H9 (cell line): ENCODE measurements at regions not wholly inside any gene's neighbourhood (a gene's known extent, or its start where the extent isn't known, plus 50 kb on each side); places are given as distances from the start of the nearest gene placed in this dataset.

Source experiments
- DNase-seq: peaks from one replicate; pipeline ENCODE4 v3.0.0-alpha.2; 2017
- H2AFZ ChIP-seq: one replicate; pipeline ENCODE4 v1.6.1; 2013; ENCODE audit warnings: mild to moderate bottlenecking, low read length, control low read depth, moderate library complexity
- H2AK5ac ChIP-seq: 2 replicates; pipeline ENCODE4 v1.6.1; 2013; ENCODE audit warnings: low read length, control low read depth, mixed read lengths; ENCODE audit not compliant: insufficient read length
- H2BK120ac ChIP-seq: one replicate; pipeline ENCODE4 v1.6.1; 2013; ENCODE audit warnings: low read depth, mild to moderate bottlenecking, low read length, control low read depth, inconsistent platforms; ENCODE audit not compliant: poor library complexity, severe bottlenecking
- H2BK12ac ChIP-seq: 2 replicates; pipeline ENCODE4 v1.6.1; 2013; ENCODE audit warnings: low read length, control low read depth, mixed read lengths, low read depth; ENCODE audit not compliant: insufficient read length
- H2BK15ac ChIP-seq: 2 replicates; pipeline ENCODE4 v1.6.1; 2013; ENCODE audit warnings: low read depth, low read length, control low read depth
- H2BK20ac ChIP-seq: one replicate; pipeline ENCODE4 v1.6.1; 2013; ENCODE audit warnings: low read depth, mild to moderate bottlenecking, low read length, control low read depth, inconsistent platforms; ENCODE audit not compliant: poor library complexity, severe bottlenecking
- H2BK5ac ChIP-seq: 2 replicates; pipeline ENCODE4 v1.6.1; 2013; ENCODE audit warnings: low read length, control low read depth, mixed read lengths; ENCODE audit not compliant: insufficient read length
- H3K14ac ChIP-seq: 2 replicates; pipeline ENCODE4 v1.6.1; 2013; ENCODE audit warnings: low read length, control low read depth; ENCODE audit not compliant: insufficient read depth
- H3K18ac ChIP-seq: 2 replicates; pipeline ENCODE4 v1.6.1; 2013; ENCODE audit warnings: low read depth, mild to moderate bottlenecking, mixed read lengths, low read length, control low read depth; ENCODE audit not compliant: insufficient read length
- H3K23ac ChIP-seq: 2 replicates; pipeline ENCODE4 v1.6.1; 2013; ENCODE audit warnings: low read length, control low read depth, mixed read lengths, low read depth; ENCODE audit not compliant: insufficient read length
- H3K23me2 ChIP-seq: 2 replicates; pipeline ENCODE4 v1.6.1; 2013; ENCODE audit warnings: low read depth, mild to moderate bottlenecking, mixed read lengths, low read length, control low read depth; ENCODE audit not compliant: insufficient read length, poor library complexity, severe bottlenecking
- H3K27ac ChIP-seq: 2 replicates; pipeline ENCODE4 v1.5.1; 2013; ENCODE audit warnings: low read length, control low read depth, mixed read lengths, low read depth; ENCODE audit not compliant: insufficient read length
- H3K27me3 ChIP-seq: 2 replicates; pipeline ENCODE4 v1.6.1; 2013; ENCODE audit warnings: low read length, control low read depth, inconsistent platforms; ENCODE audit not compliant: insufficient read depth
- H3K4ac ChIP-seq: 2 replicates; pipeline ENCODE4 v1.6.1; 2013; ENCODE audit warnings: low read depth, mild to moderate bottlenecking, control low read depth, inconsistent platforms, low read length, moderate library complexity
- H3K4me1 ChIP-seq: 2 replicates; pipeline ENCODE4 v1.6.1; 2013; ENCODE audit warnings: low read length, control low read depth, inconsistent platforms; ENCODE audit not compliant: insufficient read depth
- H3K4me2 ChIP-seq: 2 replicates; pipeline ENCODE4 v1.6.1; 2013; ENCODE audit warnings: low read length, control low read depth, mixed read lengths; ENCODE audit not compliant: insufficient read length, insufficient read depth
- H3K56ac ChIP-seq: 2 replicates; pipeline ENCODE4 v1.6.1; 2013; ENCODE audit warnings: low read depth, mild to moderate bottlenecking, mixed read lengths, low read length, control low read depth; ENCODE audit not compliant: insufficient read length
- H3K79me1 ChIP-seq: 2 replicates; pipeline ENCODE4 v1.6.1; 2013; ENCODE audit warnings: low read depth, mild to moderate bottlenecking, moderate library complexity, low read length, control low read depth, inconsistent platforms; ENCODE audit not compliant: insufficient read depth, poor library complexity, severe bottlenecking
- H3K79me2 ChIP-seq: 2 replicates; pipeline ENCODE4 v1.6.1; 2013; ENCODE audit warnings: low read length, control low read depth, inconsistent platforms; ENCODE audit not compliant: insufficient read depth
- H3K9ac ChIP-seq: 2 replicates; pipeline ENCODE4 v1.6.1; 2013; ENCODE audit warnings: low read length, control low read depth, mixed read lengths; ENCODE audit not compliant: insufficient read length; ENCODE audit errors: extremely low read depth
- H3K9me3 ChIP-seq: one replicate; pipeline ENCODE4 v1.6.1; 2013; ENCODE audit warnings: low read depth, low read length, inconsistent platforms; ENCODE audit not compliant: control insufficient read depth
- H3T11ph ChIP-seq: one replicate; pipeline ENCODE4 v1.6.1; 2013; ENCODE audit warnings: mild to moderate bottlenecking, low read length, control low read depth, inconsistent platforms
- H4K20me1 ChIP-seq: one replicate; pipeline ENCODE4 v1.6.1; 2013; ENCODE audit not compliant: control insufficient read depth, insufficient read length, insufficient read depth
- H4K5ac ChIP-seq: 2 replicates; pipeline ENCODE4 v1.6.1; 2013; ENCODE audit warnings: low read depth, mild to moderate bottlenecking, mixed read lengths, low read length, control low read depth; ENCODE audit not compliant: insufficient read length
- H4K8ac ChIP-seq: replicated peaks from 2 replicates; pipeline ENCODE4 v1.6.1; 2013; ENCODE audit warnings: low read length, control low read depth, mixed read lengths, low read depth; ENCODE audit not compliant: insufficient read length
- H4K91ac ChIP-seq: 2 replicates; pipeline ENCODE4 v1.6.1; 2013; ENCODE audit warnings: low read depth, mild to moderate bottlenecking, moderate library complexity, mixed read lengths, low read length, control low read depth; ENCODE audit not compliant: insufficient read length
- H3K27ac Mint-ChIP-seq, 3 experiments: 2 replicates in 2 of 3; 3 replicates in 1 of 3; pipeline ENCODE4 v1.8.0; 2020 to 2021; ENCODE audit warnings: mixed read lengths in 3 of 3, mild to moderate bottlenecking in 1 of 3, moderate library complexity in 1 of 3
- H3K27me3 Mint-ChIP-seq: 2 replicates; pipeline ENCODE4 v1.8.0; 2021; ENCODE audit warnings: low read depth, mild to moderate bottlenecking, moderate library complexity, mixed read lengths
- H3K36me3 Mint-ChIP-seq, 3 experiments: 2 replicates in 2 of 3; 3 replicates in 1 of 3; pipeline ENCODE4 v1.8.0; 2020 to 2021; ENCODE audit warnings: low read depth in 3 of 3, mixed read lengths in 3 of 3; ENCODE audit not compliant: insufficient read depth in 1 of 3
- H3K4me1 Mint-ChIP-seq, 2 experiments: 2 replicates each; pipeline ENCODE4 v1.8.0; 2020; ENCODE audit warnings: mixed read lengths in 2 of 2
- H3K4me3 Mint-ChIP-seq, 2 experiments: 2 replicates in 1 of 2; 3 replicates in 1 of 2; pipeline ENCODE4 v1.8.0; 2020 to 2021; ENCODE audit warnings: mild to moderate bottlenecking in 2 of 2, mixed read lengths in 2 of 2, moderate library complexity in 1 of 2
- H3K9me3 Mint-ChIP-seq, 2 experiments: 2 replicates in 1 of 2; 3 replicates in 1 of 2; pipeline ENCODE4 v1.8.0; 2020; ENCODE audit warnings: mild to moderate bottlenecking in 2 of 2, mixed read lengths in 2 of 2, moderate library complexity in 1 of 2
- CTCF ChIP-seq: fragments of 200-600 bp; sonication (generic); conservative IDR thresholded peaks from 3 replicates; pipeline ENCODE4 v1.8.0; 2021; ENCODE audit warnings: antibody characterized with exemption, mild to moderate bottlenecking
- WGBS: extraction: QIAGEN DNeasy Blood & Tissue Kit; methylation state at CpG from one replicate; pipeline ENCODE4 v1.1.7; 2013; ENCODE audit warnings: missing lambda C conversion rate, low lambda C conversion rate, mixed read lengths; ENCODE audit not compliant: insufficient read length; ENCODE audit errors: extremely low coverage; 5-methylcytosine and 5-hydroxymethylcytosine counted together

DNA sequence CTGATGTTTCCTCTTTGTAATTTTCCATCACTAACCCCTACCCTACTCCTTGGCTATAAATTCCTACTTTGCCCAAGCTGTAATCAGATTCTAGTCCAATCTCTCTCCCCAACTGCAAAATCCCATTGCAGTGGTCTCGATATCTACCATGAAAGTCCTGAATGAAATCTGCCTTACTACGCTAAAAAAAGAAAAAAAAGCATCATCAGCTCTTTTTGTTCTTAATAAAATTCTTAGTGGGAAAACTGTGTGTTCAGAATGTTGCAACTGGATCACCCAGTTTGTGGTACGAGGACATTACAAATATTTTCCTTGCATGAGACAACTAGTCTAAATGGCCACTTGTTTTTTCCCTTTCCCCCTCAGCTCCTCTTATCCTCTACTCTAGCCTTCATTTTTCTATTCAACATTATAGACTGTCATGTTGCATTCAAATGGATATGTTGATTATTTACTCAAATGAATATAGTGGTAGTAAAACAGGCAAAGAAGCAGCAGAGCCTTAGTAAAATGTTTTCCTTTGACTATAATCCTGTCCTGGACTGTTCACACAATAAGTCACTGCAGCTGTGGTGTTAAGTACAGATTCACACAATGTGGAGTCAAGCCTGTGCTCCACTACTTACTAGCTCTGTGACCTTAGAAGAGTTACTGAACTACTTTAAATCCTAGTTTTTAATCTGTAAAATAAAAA is 527.1 kb upstream of the MARCKS start:
- H3K4ac ChIP-seq = no peak overlapping the region
- DNase-seq = no peak
- no peak overlapping the region for H3K56ac ChIP-seq
- H2BK5ac ChIP-seq = no peak overlapping the region
- WGBS = no CpG with 5 or more reads among the region's 3 CpGs
- H3K23me2 ChIP-seq = no peaks in the 10 kb centered on the region
- no peak overlapping the region for H2BK12ac ChIP-seq
- no peaks in the 10 kb centered on the region for H3K9me3 ChIP-seq
- Mint-ChIP-seq H3K36me3 (no peaks in the 10 kb centered on the region), H3K4me3 (no peak overlapping the region), H3K9me3 (no peaks in the 10 kb centered on the region), H3K4me1 (peaks cover 7 to 11% of the 10 kb centered on the region in 2 experiments), H3K27ac (no peak overlapping the region), H3K27me3 (no peaks in the 10 kb centered on the region)
- H4K5ac ChIP-seq = no peak overlapping the region
- no peak overlapping the region for H2AK5ac ChIP-seq
- H4K8ac ChIP-seq = no peak overlapping the region
- no peak overlapping the region for H2AFZ ChIP-seq
- no peak overlapping the region for H3K18ac ChIP-seq
- H3K23ac ChIP-seq = no peak overlapping the region
- H3K14ac ChIP-seq = no peak overlapping the region
- no peaks in the 10 kb centered on the region for H3K4me1 ChIP-seq
- no peak overlapping the region for H3K4me2 ChIP-seq
- TF ChIP-seq CTCF = no peak
- no peaks in the 10 kb centered on the region for H3K79me2 ChIP-seq
- no peak overlapping the region for H3K9ac ChIP-seq
- H2BK20ac ChIP-seq = no peak overlapping the region
- H3K27ac ChIP-seq = no peak overlapping the region
- H3T11ph ChIP-seq = no peak overlapping the region
- no peak overlapping the region for H4K91ac ChIP-seq
- no peaks in the 10 kb centered on the region for H3K27me3 ChIP-seq
- no peaks in the 10 kb centered on the region for H4K20me1 ChIP-seq
- H3K79me1 ChIP-seq = no peaks in the 10 kb centered on the region
- H2BK120ac ChIP-seq = no peak overlapping the region
- H2BK15ac ChIP-seq = no peak overlapping the region
